Liver (tissue), 8 donors: ENCODE measurements at regions not wholly inside any gene's neighbourhood (a gene's known extent, or its start where the extent isn't known, plus 50 kb on each side); places are given as distances from the start of the nearest gene placed in this dataset.

ENCODE experiments used
- DNase-seq: peaks from one replicate; pipeline ENCODE4 v3.0.0-alpha.2; 2017; ENCODE audit warnings: low spot score
- H3K27ac ChIP-seq, 2 donors: one replicate each; pipeline ENCODE4 v1.7.0; 2013; ENCODE audit warnings: inconsistent platforms in 2 of 2, low read length in 2 of 2, control low read depth in 1 of 2, low read depth in 1 of 2, mild to moderate bottlenecking in 1 of 2
- H3K27me3 ChIP-seq, 4 donors: one replicate each; pipeline versions ENCODE4 v1.6.1 to v1.7.0; 2013; ENCODE audit warnings: low read length in 3 of 4, inconsistent platforms in 1 of 4, mild to moderate bottlenecking in 1 of 4, moderate library complexity in 1 of 4; ENCODE audit not compliant: control insufficient read depth in 4 of 4, insufficient read depth in 4 of 4
- H3K36me3 ChIP-seq, 4 donors: one replicate each; pipeline versions ENCODE4 v1.6.1 to v1.7.0; 2013; ENCODE audit warnings: low read length in 3 of 4, mild to moderate bottlenecking in 3 of 4, low read depth in 1 of 4, moderate library complexity in 1 of 4; ENCODE audit not compliant: control insufficient read depth in 4 of 4, insufficient read depth in 3 of 4
- H3K4me1 ChIP-seq, 4 donors: one replicate each; pipeline versions ENCODE4 v1.6.1 to v1.7.0; 2013; ENCODE audit warnings: low read length in 3 of 4, mild to moderate bottlenecking in 3 of 4, moderate library complexity in 1 of 4; ENCODE audit not compliant: control insufficient read depth in 4 of 4, insufficient read depth in 4 of 4
- H3K4me3 ChIP-seq, 3 donors: one replicate each; pipeline versions ENCODE4 v1.6.1 to v1.7.0; 2013; ENCODE audit warnings: low read length in 3 of 3, control low read depth in 1 of 3, low read depth in 1 of 3, mild to moderate bottlenecking in 1 of 3
- H3K9ac ChIP-seq, 2 donors: one replicate each; pipeline ENCODE4 v1.7.0; 2013; ENCODE audit warnings: low read length in 2 of 2, mild to moderate bottlenecking in 2 of 2, moderate library complexity in 2 of 2, control low read depth in 1 of 2, low read depth in 1 of 2
- H3K9me3 ChIP-seq, 4 donors: one replicate each; pipeline versions ENCODE4 v1.6.1 to v1.7.0; 2013; ENCODE audit warnings: low read length in 3 of 4; ENCODE audit not compliant: control insufficient read depth in 4 of 4
- CTCF ChIP-seq: fragments of 150-350 bp; IDR thresholded peaks from 2 replicates; pipeline ENCODE4 v1.5.1; 2017; ENCODE audit warnings: improper control_type of control experiment, low read depth, low read length; ENCODE audit not compliant: missing input control
- FOXA1 ChIP-seq: IDR thresholded peaks from 2 replicates; pipeline ENCODE4 v1.6.1; 2016; ENCODE audit warnings: antibody characterized with exemption
- FOXA2 ChIP-seq: IDR thresholded peaks from 2 replicates; pipeline ENCODE4 v1.6.1; 2016; ENCODE audit warnings: antibody characterized with exemption
- HNF4G ChIP-seq: IDR thresholded peaks from 2 replicates; pipeline ENCODE4 v1.6.1; 2016; ENCODE audit warnings: antibody characterized with exemption
- MAX ChIP-seq: IDR thresholded peaks from 2 replicates; pipeline ENCODE4 v1.6.1; 2016; ENCODE audit warnings: antibody characterized with exemption
- NR2F2 ChIP-seq: IDR thresholded peaks from 2 replicates; pipeline ENCODE4 v1.6.1; 2016; ENCODE audit warnings: antibody characterized with exemption
- RAD21 ChIP-seq, 2 donors: IDR thresholded peaks; 2 replicates each; pipeline ENCODE4 v1.6.1; 2016; ENCODE audit warnings: antibody characterized with exemption in 2 of 2, mild to moderate bottlenecking in 2 of 2
- RXRA ChIP-seq, 2 donors: IDR thresholded peaks; 2 replicates each; pipeline ENCODE4 v1.6.1; 2017 to 2018; ENCODE audit warnings: antibody characterized with exemption in 2 of 2, mild to moderate bottlenecking in 1 of 2
- SP1 ChIP-seq: IDR thresholded peaks from 2 replicates; pipeline ENCODE4 v1.6.1; 2018; ENCODE audit warnings: antibody characterized with exemption, mild to moderate bottlenecking
- YY1 ChIP-seq: IDR thresholded peaks from 2 replicates; pipeline ENCODE4 v1.6.1; 2016; ENCODE audit warnings: antibody characterized with exemption, mild to moderate bottlenecking
- WGBS: extraction: QIAGEN DNeasy Blood & Tissue Kit; methylation state at CpG from one replicate; pipeline ENCODE4 v1.1.7; 2013; 5-methylcytosine and 5-hydroxymethylcytosine counted together
- TF ChIP-seq, protein P1 (sequence below): IDR thresholded peaks from 2 replicates; pipeline ENCODE4 v1.6.1; 2016; ENCODE audit warnings: antibody characterized with exemption, mild to moderate bottlenecking
- donor health status: healthy.
- donor health status: healthy.
- donor health status: healthy.
- donor health status: healthy.
- donor health status: healthy.

GRCh38 chr3:153669527-153669926 lies 451.7 kb upstream of the ARHGEF26 start (continued):
- TF ChIP-seq, protein P1, sequence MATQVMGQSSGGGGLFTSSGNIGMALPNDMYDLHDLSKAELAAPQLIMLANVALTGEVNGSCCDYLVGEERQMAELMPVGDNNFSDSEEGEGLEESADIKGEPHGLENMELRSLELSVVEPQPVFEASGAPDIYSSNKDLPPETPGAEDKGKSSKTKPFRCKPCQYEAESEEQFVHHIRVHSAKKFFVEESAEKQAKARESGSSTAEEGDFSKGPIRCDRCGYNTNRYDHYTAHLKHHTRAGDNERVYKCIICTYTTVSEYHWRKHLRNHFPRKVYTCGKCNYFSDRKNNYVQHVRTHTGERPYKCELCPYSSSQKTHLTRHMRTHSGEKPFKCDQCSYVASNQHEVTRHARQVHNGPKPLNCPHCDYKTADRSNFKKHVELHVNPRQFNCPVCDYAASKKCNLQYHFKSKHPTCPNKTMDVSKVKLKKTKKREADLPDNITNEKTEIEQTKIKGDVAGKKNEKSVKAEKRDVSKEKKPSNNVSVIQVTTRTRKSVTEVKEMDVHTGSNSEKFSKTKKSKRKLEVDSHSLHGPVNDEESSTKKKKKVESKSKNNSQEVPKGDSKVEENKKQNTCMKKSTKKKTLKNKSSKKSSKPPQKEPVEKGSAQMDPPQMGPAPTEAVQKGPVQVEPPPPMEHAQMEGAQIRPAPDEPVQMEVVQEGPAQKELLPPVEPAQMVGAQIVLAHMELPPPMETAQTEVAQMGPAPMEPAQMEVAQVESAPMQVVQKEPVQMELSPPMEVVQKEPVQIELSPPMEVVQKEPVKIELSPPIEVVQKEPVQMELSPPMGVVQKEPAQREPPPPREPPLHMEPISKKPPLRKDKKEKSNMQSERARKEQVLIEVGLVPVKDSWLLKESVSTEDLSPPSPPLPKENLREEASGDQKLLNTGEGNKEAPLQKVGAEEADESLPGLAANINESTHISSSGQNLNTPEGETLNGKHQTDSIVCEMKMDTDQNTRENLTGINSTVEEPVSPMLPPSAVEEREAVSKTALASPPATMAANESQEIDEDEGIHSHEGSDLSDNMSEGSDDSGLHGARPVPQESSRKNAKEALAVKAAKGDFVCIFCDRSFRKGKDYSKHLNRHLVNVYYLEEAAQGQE: no peak
- TF ChIP-seq RAD21 (IDR thresholded peaks at IDR 0.05) (no peak), FOXA1 (no peak), MAX (no peak)

DNA sequence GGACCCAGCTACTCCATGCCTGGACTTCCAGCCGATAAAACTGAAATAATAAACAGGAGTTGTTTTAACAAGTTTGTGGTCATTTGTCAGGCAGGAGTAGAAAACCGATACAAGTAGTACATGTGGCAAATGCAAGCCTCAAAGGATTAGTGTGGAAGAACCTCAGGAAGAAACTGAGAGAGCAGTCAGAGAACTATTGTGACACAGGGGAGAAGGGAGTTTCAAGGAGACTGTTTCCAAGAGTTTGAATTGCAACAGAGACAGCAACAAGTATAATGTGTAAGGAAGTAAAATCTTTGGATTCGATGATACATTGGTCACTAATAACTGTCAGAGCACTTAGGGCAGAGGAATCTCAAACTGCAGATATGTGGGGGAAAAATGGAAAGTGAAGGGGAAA lies 450.6 kb upstream of the ARHGEF26 start:
- Histone ChIP-seq H3K9me3 (no peaks in the 10 kb centered on the region), H3K4me3 (no peak overlapping the region)
- 67% methylated on average over 3 of the region's 3 CpGs for WGBS

GRCh38 chr3:153673853-153674252 lies 447.3 kb upstream of the ARHGEF26 start:
- DNase-seq: no peak
- H3K9me3 ChIP-seq: no peaks in the 10 kb centered on the region
- TF ChIP-seq HNF4G (no peak), RXRA (IDR thresholded peaks at IDR 0.05) (no peak), YY1 (no peak), FOXA2 (no peak), CTCF (no peak), SP1 (no peak)
- TF ChIP-seq, protein P1: no peak
- no peaks in the 10 kb centered on the region for H3K36me3 ChIP-seq
- no peaks in the 10 kb centered on the region for H3K27me3 ChIP-seq
- H3K4me1 ChIP-seq: no peaks in the 10 kb centered on the region
- no peak overlapping the region for H3K9ac ChIP-seq
- no peak overlapping the region for H3K4me3 ChIP-seq
- H3K27ac ChIP-seq: no peak overlapping the region
- 74% methylated on average over 2 of the region's 2 CpGs for WGBS

More for the DNA sequence above, 450.6 kb upstream of the ARHGEF26 start:
- H3K9ac ChIP-seq: no peak overlapping the region
- DNase-seq: no peak
- H3K27me3 ChIP-seq: no peaks in the 10 kb centered on the region
- no peaks in the 10 kb centered on the region for H3K36me3 ChIP-seq
- TF ChIP-seq MAX (no peak), HNF4G (no peak), NR2F2 (no peak), RAD21 (IDR thresholded peaks at IDR 0.05) (no peak), FOXA1 (no peak), RXRA (IDR thresholded peaks at IDR 0.05) (no peak)
- TF ChIP-seq, protein P1: no peak
- no peak overlapping the region for H3K27ac ChIP-seq
- H3K4me1 ChIP-seq: no peaks in the 10 kb centered on the region
